Keratinocyte (primary cell): ENCODE measurements at regions not wholly inside any gene's neighbourhood (a gene's known extent, or its start where the extent isn't known, plus 50 kb on each side); places are given as distances from the start of the nearest gene placed in this dataset.

Experiments
- DNase-seq: peaks from one replicate; pipeline ENCODE4 v3.0.0-alpha.2; 2011; ENCODE audit warnings: low read depth, missing footprints, low spot score
- FAIRE-seq: peaks from 2 replicates; lab custom pipeline; 2011; peaks lifted over from hg19 to GRCh38; lab: Jason Lieb, UNC
- H2AFZ ChIP-seq: 2 replicates; pipeline ENCODE4 v1.6.0; 2012; ENCODE audit warnings: low read length, control low read depth, inconsistent platforms; ENCODE audit not compliant: control insufficient read depth
- H3K27ac ChIP-seq: 2 replicates; pipeline ENCODE4 v1.5.1; 2011; ENCODE audit warnings: low read length; ENCODE audit not compliant: control insufficient read depth, insufficient read depth
- H3K27me3 ChIP-seq: 3 replicates; pipeline ENCODE4 v1.6.0; 2011; ENCODE audit warnings: low read length; ENCODE audit not compliant: control insufficient read depth, insufficient read depth; ENCODE audit errors: extremely low read depth
- H3K36me3 ChIP-seq, 2 experiments: 2 replicates in 1 of 2; 3 replicates in 1 of 2; pipeline ENCODE4 v1.5.1; 2011; ENCODE audit warnings: low read length in 2 of 2, mild to moderate bottlenecking in 1 of 2; ENCODE audit not compliant: control insufficient read depth in 2 of 2, insufficient read depth in 2 of 2; ENCODE audit errors: extremely low read depth in 1 of 2
- H3K4me1 ChIP-seq: 3 replicates; pipeline ENCODE4 v1.5.1; 2011; ENCODE audit warnings: low read length; ENCODE audit not compliant: control insufficient read depth, insufficient read depth; ENCODE audit errors: extremely low read depth
- H3K4me2 ChIP-seq: 3 replicates; pipeline ENCODE4 v1.6.0; 2011; ENCODE audit warnings: low read depth, low read length; ENCODE audit not compliant: control insufficient read depth, insufficient read depth; ENCODE audit errors: extremely low read depth
- H3K4me3 ChIP-seq, 3 experiments: fragments of 200-600 bp in 1 of 3; sonication (generic) in 1 of 3; 2 replicates in 2 of 3; 3 replicates in 1 of 3; pipeline ENCODE4 v1.5.1; 2011 to 2016; ENCODE audit warnings: low read length in 3 of 3, mild to moderate bottlenecking in 3 of 3, control low read depth in 2 of 3, inconsistent platforms in 1 of 3, low read depth in 1 of 3, mixed read lengths in 1 of 3, mixed run types in 1 of 3, moderate library complexity in 1 of 3; ENCODE audit not compliant: control insufficient read depth in 2 of 3, insufficient read depth in 2 of 3; ENCODE audit errors: extremely low read depth in 1 of 3
- H3K79me2 ChIP-seq: 2 replicates; pipeline ENCODE4 v1.6.0; 2012; ENCODE audit warnings: low read length; ENCODE audit not compliant: control insufficient read depth, insufficient read depth
- H3K9ac ChIP-seq: 3 replicates; pipeline ENCODE4 v1.6.0; 2011; ENCODE audit warnings: low read length; ENCODE audit not compliant: control insufficient read depth, insufficient read depth; ENCODE audit errors: extremely low read depth
- H3K9me1 ChIP-seq: 3 replicates; pipeline ENCODE4 v1.6.0; 2011; ENCODE audit warnings: low read length; ENCODE audit not compliant: control insufficient read depth, insufficient read depth; ENCODE audit errors: extremely low read depth
- H3K9me3 ChIP-seq: 2 replicates; pipeline ENCODE4 v1.5.1; 2012; ENCODE audit warnings: low read depth, low read length; ENCODE audit not compliant: control insufficient read depth
- H4K20me1 ChIP-seq: 3 replicates; pipeline ENCODE4 v1.6.0; 2011; ENCODE audit warnings: low read length; ENCODE audit not compliant: control insufficient read depth, insufficient read depth; ENCODE audit errors: extremely low read depth
- EZH2 ChIP-seq: IDR thresholded peaks from one replicate; pipeline ENCODE4 v1.6.1; 2012; ENCODE audit warnings: inconsistent platforms, mild to moderate bottlenecking, low read length, moderate library complexity
- dilution Hi-C: fragments of 300-500 bp; cut with MboI; formaldehyde crosslinking; loops from one replicate; pipeline ENCODE4 v1.7.0; 2020; ENCODE audit warnings: low sequenced_read_pairs; ENCODE audit not compliant: extremely low pct_ligation_motif_present
- TF ChIP-seq, protein P1 (sequence below), 3 experiments: IDR thresholded peaks in 1 of 3; conservative IDR thresholded peaks in 1 of 3; optimal IDR thresholded peaks in 1 of 3; 2 replicates in 2 of 3; 3 replicates in 1 of 3; pipeline versions ENCODE3 to v1.5.1; 2011; ENCODE audit warnings: low read length in 3 of 3, mild to moderate bottlenecking in 3 of 3, moderate library complexity in 2 of 3, control low read depth in 1 of 3, inconsistent platforms in 1 of 3; ENCODE audit not compliant: insufficient read depth in 2 of 3; ENCODE audit errors: extremely low read depth in 1 of 3

DNA sequence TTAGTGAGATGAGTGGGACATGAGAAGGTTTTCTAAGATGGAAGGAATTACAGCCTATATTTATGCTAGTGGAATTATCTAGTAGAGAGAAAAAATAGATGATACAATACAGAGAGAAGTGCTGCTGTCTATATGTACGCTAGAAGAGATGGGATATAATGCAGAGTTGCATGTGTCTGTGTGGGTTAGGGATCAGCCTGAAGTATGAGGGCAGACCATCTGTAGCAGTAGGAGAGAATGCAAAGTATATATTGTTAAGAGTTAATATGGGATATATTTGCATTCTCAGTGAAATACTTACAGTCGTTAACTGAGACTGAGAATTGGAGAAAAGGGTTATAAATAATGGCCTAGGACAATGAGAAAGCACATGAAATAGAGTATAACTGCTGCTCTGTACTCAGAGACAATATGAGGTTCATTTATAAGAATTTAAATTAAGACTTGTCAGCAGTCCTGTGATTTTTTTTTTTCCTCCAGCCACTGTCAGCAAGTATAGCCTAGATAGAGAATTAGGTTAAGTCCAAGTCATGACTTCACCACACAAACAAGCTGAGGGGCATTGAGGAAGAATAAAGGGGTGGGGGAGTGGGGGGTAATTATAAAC lies 77.8 kb downstream of the SLITRK1 start:
- Histone ChIP-seq H2AFZ (no peak overlapping the region), H3K27ac (no peak overlapping the region), H3K4me3 (no peak overlapping the region), H3K9me3 (no peaks in the 10 kb centered on the region), H3K4me2 (no peak overlapping the region), H3K9ac (no peak overlapping the region), H3K27me3 (no peaks in the 10 kb centered on the region), H3K4me1 (no peaks in the 10 kb centered on the region), H3K36me3 (no peaks in the 10 kb centered on the region), H3K9me1 (no peaks in the 10 kb centered on the region), H3K79me2 (no peaks in the 10 kb centered on the region), H4K20me1 (no peaks in the 10 kb centered on the region)
- TF ChIP-seq, protein P1, sequence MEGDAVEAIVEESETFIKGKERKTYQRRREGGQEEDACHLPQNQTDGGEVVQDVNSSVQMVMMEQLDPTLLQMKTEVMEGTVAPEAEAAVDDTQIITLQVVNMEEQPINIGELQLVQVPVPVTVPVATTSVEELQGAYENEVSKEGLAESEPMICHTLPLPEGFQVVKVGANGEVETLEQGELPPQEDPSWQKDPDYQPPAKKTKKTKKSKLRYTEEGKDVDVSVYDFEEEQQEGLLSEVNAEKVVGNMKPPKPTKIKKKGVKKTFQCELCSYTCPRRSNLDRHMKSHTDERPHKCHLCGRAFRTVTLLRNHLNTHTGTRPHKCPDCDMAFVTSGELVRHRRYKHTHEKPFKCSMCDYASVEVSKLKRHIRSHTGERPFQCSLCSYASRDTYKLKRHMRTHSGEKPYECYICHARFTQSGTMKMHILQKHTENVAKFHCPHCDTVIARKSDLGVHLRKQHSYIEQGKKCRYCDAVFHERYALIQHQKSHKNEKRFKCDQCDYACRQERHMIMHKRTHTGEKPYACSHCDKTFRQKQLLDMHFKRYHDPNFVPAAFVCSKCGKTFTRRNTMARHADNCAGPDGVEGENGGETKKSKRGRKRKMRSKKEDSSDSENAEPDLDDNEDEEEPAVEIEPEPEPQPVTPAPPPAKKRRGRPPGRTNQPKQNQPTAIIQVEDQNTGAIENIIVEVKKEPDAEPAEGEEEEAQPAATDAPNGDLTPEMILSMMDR (optimal IDR thresholded peaks at IDR 0.05 in 1 of 3, IDR thresholded peaks at IDR 0.05 in 1 of 3, conservative IDR thresholded peaks at IDR 0.05 in 1 of 3; ENCODE audit: extremely low read depth in 1 of 3, insufficient read depth in 2 of 3, low read length in 3 of 3), result no peak
- TF ChIP-seq EZH2, result no peak
- FAIRE-seq (no peak), DNase-seq (no peak)
- dilution Hi-C loops, result no loop called here

DNA sequence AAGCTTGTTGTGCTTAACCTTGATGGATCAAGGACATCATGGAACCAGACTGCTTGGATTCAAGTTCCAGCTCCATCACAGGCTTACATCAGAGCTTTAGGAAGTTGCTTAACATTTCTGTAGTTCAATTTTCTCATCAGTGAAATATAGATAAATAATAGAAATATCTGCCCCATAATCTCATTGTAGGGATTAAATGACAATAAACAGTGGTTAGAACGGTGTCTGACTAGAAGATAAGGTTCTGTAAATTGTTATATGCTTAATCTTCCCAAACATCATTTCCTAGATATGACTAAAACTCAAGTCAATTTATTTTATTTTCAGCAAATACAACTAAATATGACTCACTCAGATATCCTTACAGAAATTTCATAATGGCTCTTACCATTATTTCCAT lies 83.5 kb downstream of the SLITRK1 start:
- FAIRE-seq (no peak), DNase-seq (no peak)
- Histone ChIP-seq H3K9me1 (no peaks in the 10 kb centered on the region), H3K4me2 (no peak overlapping the region), H3K79me2 (no peaks in the 10 kb centered on the region), H2AFZ (no peak overlapping the region), H3K27me3 (no peaks in the 10 kb centered on the region), H3K27ac (no peak overlapping the region), H3K9ac (no peak overlapping the region), H3K4me3 (no peak overlapping the region), H3K36me3 (no peaks in the 10 kb centered on the region), H3K4me1 (no peaks in the 10 kb centered on the region), H4K20me1 (no peaks in the 10 kb centered on the region), H3K9me3 (no peaks in the 10 kb centered on the region)
- dilution Hi-C loops, result no loop called here
- no peak for TF ChIP-seq EZH2
- TF ChIP-seq, protein P1 (optimal IDR thresholded peaks at IDR 0.05 in 1 of 3, IDR thresholded peaks at IDR 0.05 in 1 of 3, conservative IDR thresholded peaks at IDR 0.05 in 1 of 3; ENCODE audit: extremely low read depth in 1 of 3, insufficient read depth in 2 of 3, low read length in 3 of 3), result no peak
